K562 (cell line): ENCODE measurements at regions not wholly inside any gene's neighbourhood (a gene's known extent, or its start where the extent isn't known, plus 50 kb on each side); places are given as distances from the start of the nearest gene placed in this dataset.

Experiments used
- ATAC-seq: fragments of 200-7000 bp; cut with Tn5 transposase; 3 replicates; pipeline ENCODE4 v1.9.1; 2020; ENCODE audit warnings: moderate library complexity
- BruUV-seq: library from RNA; stranded (reverse); fragments of 400-500 nt; replicated peaks from 2 replicates; lab custom pipeline; 2021; lab: Mats Ljungman, UMichigan
- CTCF ChIA-PET: fragments of 300-600 bp; formaldehyde crosslinking; extraction: SDS; loops from one replicate; lab custom pipeline; 2021; ENCODE audit warnings: low intra/inter-chr PET ratio; lab: Yijun Ruan, JAX
- POLR2A ChIA-PET: fragments of 300-600, 350-650 bp; sonication (Branson Sonifier 250); formaldehyde crosslinking; extraction: SDS; loops from one replicate; lab custom pipeline; 2021; ENCODE audit warnings: antibody characterized with exemption, inconsistent platforms; lab: Yijun Ruan, JAX
- DNase-seq, 4 experiments: peaks; one replicate each; pipeline versions ENCODE4 v3.0.0 to v3.0.0-alpha.2; 2011 to 2018; ENCODE audit warnings: low spot score in 3 of 4, mixed read lengths in 3 of 4; ENCODE audit errors: extremely low read depth in 1 of 4
- FAIRE-seq: peaks from 2 replicates; lab custom pipeline; 2011; peaks lifted over from hg19 to GRCh38; lab: Jason Lieb, UNC
- H2AFZ ChIP-seq: 2 replicates; pipeline ENCODE4 v1.6.0; 2011; ENCODE audit warnings: low read depth, low read length, control low read depth, inconsistent platforms
- H3K27ac ChIP-seq: fragments of 200-600 bp; 3 replicates; pipeline ENCODE4 v1.8.0; 2011; ENCODE audit warnings: low read depth, mild to moderate bottlenecking, control low read depth, inconsistent platforms, low read length, moderate library complexity, mixed read lengths; ENCODE audit errors: extremely low read depth
- H3K27me3 ChIP-seq, 2 experiments: fragments of 300-600 bp in 1 of 2; 2 replicates in 1 of 2; 3 replicates in 1 of 2; pipeline versions ENCODE4 v1.6.0 to v1.8.0; 2011; ENCODE audit warnings: inconsistent platforms in 2 of 2, low read length in 2 of 2, mild to moderate bottlenecking in 1 of 2, mixed read lengths in 1 of 2, moderate library complexity in 1 of 2; ENCODE audit not compliant: control insufficient read depth in 2 of 2, insufficient read depth in 2 of 2
- H3K36me3 ChIP-seq: fragments of 300-600 bp; 3 replicates; pipeline ENCODE4 v1.8.0; 2011; ENCODE audit warnings: mild to moderate bottlenecking, low read length, inconsistent platforms; ENCODE audit not compliant: control insufficient read depth, insufficient read depth
- H3K4me1 ChIP-seq, 2 experiments: fragments of 200-600 bp in 1 of 2; replicated peaks in 1 of 2; 2 replicates in 1 of 2; 3 replicates in 1 of 2; pipeline versions ENCODE4 v1.5.1 to v1.8.0; 2011; ENCODE audit warnings: inconsistent platforms in 2 of 2, low read length in 2 of 2, mild to moderate bottlenecking in 1 of 2, mixed read lengths in 1 of 2, moderate library complexity in 1 of 2; ENCODE audit not compliant: control insufficient read depth in 2 of 2, insufficient read depth in 2 of 2
- H3K4me2 ChIP-seq: 2 replicates; pipeline ENCODE4 v1.6.1; 2011; ENCODE audit warnings: low read length, control low read depth, inconsistent platforms, mixed read lengths; ENCODE audit not compliant: insufficient read depth
- H3K4me3 ChIP-seq: fragments of 200-600 bp; sonication (generic), shearing (Covaris generic); 2 replicates; pipeline ENCODE4 v1.5.1; 2016; ENCODE audit warnings: control low read depth, inconsistent platforms
- H3K79me2 ChIP-seq: fragments of 200-600 bp; 3 replicates; pipeline ENCODE4 v1.8.0; 2011; ENCODE audit warnings: low read length, inconsistent platforms; ENCODE audit not compliant: control insufficient read depth, insufficient read depth
- H3K9ac ChIP-seq, 2 experiments: 2 replicates each; pipeline versions ENCODE4 v1.6.0 to v1.6.1; 2011; ENCODE audit warnings: low read depth in 2 of 2, low read length in 2 of 2, control low read depth in 1 of 2, inconsistent platforms in 1 of 2, mild to moderate bottlenecking in 1 of 2, mixed read lengths in 1 of 2; ENCODE audit not compliant: insufficient read depth in 1 of 2
- H3K9me1 ChIP-seq: one replicate; pipeline ENCODE4 v1.6.0; 2011; ENCODE audit warnings: inconsistent platforms, mild to moderate bottlenecking, low read length, moderate library complexity; ENCODE audit not compliant: control insufficient read depth, insufficient read depth
- H3K9me3 ChIP-seq: replicated peaks from 2 replicates; pipeline ENCODE4 v1.5.1; 2011; ENCODE audit warnings: low read depth, low read length, inconsistent platforms; ENCODE audit not compliant: control insufficient read depth, insufficient read depth
- H4K20me1 ChIP-seq: replicated peaks from 2 replicates; pipeline ENCODE4 v1.6.1; 2011; ENCODE audit warnings: low read length, inconsistent platforms, mixed read lengths; ENCODE audit not compliant: control insufficient read depth, insufficient read depth
- ARNT ChIP-seq, 2 experiments: fragments of 450-650 bp; IDR thresholded peaks; 2 replicates each; pipeline ENCODE4 v1.6.1; 2016; ENCODE audit warnings: mild to moderate bottlenecking in 1 of 2
- ASH1L ChIP-seq: fragments of 450-650 bp; IDR thresholded peaks from 2 replicates; pipeline ENCODE4 v1.6.1; 2018; ENCODE audit warnings: borderline replicate concordance, mild to moderate bottlenecking, low read depth; ENCODE audit not compliant: partially characterized antibody
- CBX5 ChIP-seq: IDR thresholded peaks from 2 replicates; pipeline ENCODE4 v1.6.1; 2014; ENCODE audit warnings: low read depth, borderline replicate concordance
- FOXJ3 ChIP-seq: sonication (generic); formaldehyde crosslinking; IDR thresholded peaks from 2 replicates; pipeline ENCODE4 v1.4.0; 2020; ENCODE audit warnings: mild to moderate bottlenecking, missing genetic modification reagents
- GATAD2A ChIP-seq: fragments of 450-650 bp; IDR thresholded peaks from 2 replicates; pipeline ENCODE4 v1.6.1; 2017
- KAT7 ChIP-seq: sonication (generic); formaldehyde crosslinking; IDR thresholded peaks from 2 replicates; pipeline ENCODE4 v1.8.0; 2022; ENCODE audit warnings: missing genetic modification reagents, mild to moderate bottlenecking, borderline replicate concordance
- MEF2D ChIP-seq: conservative IDR thresholded peaks from 2 replicates; pipeline ENCODE4 v1.6.1; 2016; ENCODE audit warnings: low read depth, missing genetic modification characterization, missing compliant biosample characterization
- RFX5 ChIP-seq: IDR thresholded peaks from 2 replicates; pipeline ENCODE4 v1.6.1; 2011; ENCODE audit warnings: low read depth, mild to moderate bottlenecking, improper control_type of control experiment, low read length
- SRSF9 ChIP-seq: fragments of 200-400 bp; formaldehyde crosslinking; IDR thresholded peaks from 2 replicates; pipeline ENCODE4 v1.6.1; 2017; ENCODE audit warnings: low read depth, low read length, borderline replicate concordance
- ZBTB17 ChIP-seq: fragments of 450-650 bp; formaldehyde crosslinking; IDR thresholded peaks from 2 replicates; pipeline ENCODE4 v1.4.0; 2020; ENCODE audit warnings: mild to moderate bottlenecking
- ZFPM2 ChIP-seq: fragments of 250-450 bp; sonication (Bioruptor Pico); IDR thresholded peaks from 2 replicates; pipeline ENCODE4 v1.5.1; 2022; ENCODE audit warnings: mild to moderate bottlenecking
- ZFX ChIP-seq: sonication (generic); formaldehyde crosslinking; IDR thresholded peaks from 2 replicates; pipeline ENCODE4 v1.8.0; 2022; ENCODE audit warnings: mild to moderate bottlenecking, missing genetic modification reagents, moderate library complexity
- ZNF583 ChIP-seq: fragments of 250-450 bp; sonication (Bioruptor Pico); IDR thresholded peaks from 2 replicates; pipeline ENCODE4 v1.4.0; 2020
- WGBS: fragments of 100-300 bp; shearing (Covaris generic); methylation state at CpG from one replicate; pipeline ENCODE4 v1.1.6; 2016; ENCODE audit warnings: low coverage, mixed read lengths; ENCODE audit not compliant: insufficient coverage; ENCODE audit errors: missing lambda C conversion rate; 5-methylcytosine and 5-hydroxymethylcytosine counted together
- in situ Hi-C: fragments of 300-500 bp; cut with MboI; formaldehyde crosslinking; loops from 4 replicates; pipeline ENCODE4 v1.15.0; 2018; ENCODE audit warnings: inconsistent platforms, mixed read lengths
- intact Hi-C: fragments of 100-400 bp; cut with micrococcal nuclease; formaldehyde crosslinking; loops from 2 replicates; pipeline ENCODE4 v1.14.2; 2022
- TF ChIP-seq, protein P1 (sequence below), 2 experiments: fragments of 450-650 bp in 1 of 2; sonication (generic) in 1 of 2; formaldehyde crosslinking; conservative IDR thresholded peaks; 2 replicates each; pipeline versions ENCODE4 v1.4.0 to v1.8.1; 2020 to 2022; ENCODE audit warnings: mild to moderate bottlenecking in 1 of 2, missing genetic modification reagents in 1 of 2
- TF ChIP-seq, protein P2 (sequence below): fragments of 200-400 bp; formaldehyde crosslinking; IDR thresholded peaks from 2 replicates; pipeline ENCODE4 v1.6.1; 2017; ENCODE audit warnings: mild to moderate bottlenecking, low read depth, low read length, moderate library complexity
- TF ChIP-seq, protein P3 (sequence below): sonication (generic); formaldehyde crosslinking; IDR thresholded peaks from 2 replicates; pipeline ENCODE4 v1.8.0; 2023; ENCODE audit warnings: mild to moderate bottlenecking, missing genetic modification reagents
- TF ChIP-seq, protein P4 (sequence below): sonication (generic); formaldehyde crosslinking; IDR thresholded peaks from 2 replicates; pipeline ENCODE4 v1.8.1; 2023; ENCODE audit warnings: mild to moderate bottlenecking, missing genetic modification reagents, moderate library complexity

DNA sequence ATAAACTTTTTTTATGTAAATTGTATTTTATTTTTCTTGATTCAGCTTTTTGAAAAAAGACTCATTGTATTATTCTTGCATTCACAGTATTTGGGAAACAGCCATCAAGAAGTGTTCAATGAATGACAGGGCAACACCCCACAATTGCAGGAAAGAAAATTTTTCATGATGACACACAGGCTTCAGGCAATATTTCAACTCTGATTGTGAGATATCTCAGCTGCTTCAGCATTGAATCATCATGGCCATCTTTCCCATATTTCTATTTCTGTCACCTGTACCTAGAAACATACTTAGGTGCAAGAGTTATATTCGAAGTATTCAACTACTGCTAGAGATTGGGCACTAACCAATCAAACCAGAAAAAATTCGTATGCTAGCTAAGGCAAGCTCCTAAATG is 446.0 kb downstream of the ISL1 start:
- Histone ChIP-seq H4K20me1 (no peaks in the 10 kb centered on the region), H3K4me3 (no peak overlapping the region)
- TF ChIP-seq ZFPM2 (CRISPR knock-in tag) (no peak), KAT7 (CRISPR knock-in tag) (no peak), GATAD2A (no peak), ZNF583 (CRISPR knock-in tag) (no peak), FOXJ3 (CRISPR knock-in tag) (no peak), SRSF9 (no peak), ASH1L (no peak), MEF2D (no peak), ARNT (IDR thresholded peaks at IDR 0.05) (no peak), ZFX (CRISPR knock-in tag) (no peak), CBX5 (no peak), RFX5 (no peak), ZBTB17 (CRISPR knock-in tag) (no peak)
- TF ChIP-seq, protein P1, sequence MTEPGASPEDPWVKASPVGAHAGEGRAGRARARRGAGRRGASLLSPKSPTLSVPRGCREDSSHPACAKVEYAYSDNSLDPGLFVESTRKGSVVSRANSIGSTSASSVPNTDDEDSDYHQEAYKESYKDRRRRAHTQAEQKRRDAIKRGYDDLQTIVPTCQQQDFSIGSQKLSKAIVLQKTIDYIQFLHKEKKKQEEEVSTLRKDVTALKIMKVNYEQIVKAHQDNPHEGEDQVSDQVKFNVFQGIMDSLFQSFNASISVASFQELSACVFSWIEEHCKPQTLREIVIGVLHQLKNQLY (CRISPR knock-in tag; conservative IDR thresholded peaks at IDR 0.05), result no peak
- TF ChIP-seq, protein P2, sequence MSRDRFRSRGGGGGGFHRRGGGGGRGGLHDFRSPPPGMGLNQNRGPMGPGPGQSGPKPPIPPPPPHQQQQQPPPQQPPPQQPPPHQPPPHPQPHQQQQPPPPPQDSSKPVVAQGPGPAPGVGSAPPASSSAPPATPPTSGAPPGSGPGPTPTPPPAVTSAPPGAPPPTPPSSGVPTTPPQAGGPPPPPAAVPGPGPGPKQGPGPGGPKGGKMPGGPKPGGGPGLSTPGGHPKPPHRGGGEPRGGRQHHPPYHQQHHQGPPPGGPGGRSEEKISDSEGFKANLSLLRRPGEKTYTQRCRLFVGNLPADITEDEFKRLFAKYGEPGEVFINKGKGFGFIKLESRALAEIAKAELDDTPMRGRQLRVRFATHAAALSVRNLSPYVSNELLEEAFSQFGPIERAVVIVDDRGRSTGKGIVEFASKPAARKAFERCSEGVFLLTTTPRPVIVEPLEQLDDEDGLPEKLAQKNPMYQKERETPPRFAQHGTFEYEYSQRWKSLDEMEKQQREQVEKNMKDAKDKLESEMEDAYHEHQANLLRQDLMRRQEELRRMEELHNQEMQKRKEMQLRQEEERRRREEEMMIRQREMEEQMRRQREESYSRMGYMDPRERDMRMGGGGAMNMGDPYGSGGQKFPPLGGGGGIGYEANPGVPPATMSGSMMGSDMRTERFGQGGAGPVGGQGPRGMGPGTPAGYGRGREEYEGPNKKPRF, result no peak
- TF ChIP-seq, protein P3, sequence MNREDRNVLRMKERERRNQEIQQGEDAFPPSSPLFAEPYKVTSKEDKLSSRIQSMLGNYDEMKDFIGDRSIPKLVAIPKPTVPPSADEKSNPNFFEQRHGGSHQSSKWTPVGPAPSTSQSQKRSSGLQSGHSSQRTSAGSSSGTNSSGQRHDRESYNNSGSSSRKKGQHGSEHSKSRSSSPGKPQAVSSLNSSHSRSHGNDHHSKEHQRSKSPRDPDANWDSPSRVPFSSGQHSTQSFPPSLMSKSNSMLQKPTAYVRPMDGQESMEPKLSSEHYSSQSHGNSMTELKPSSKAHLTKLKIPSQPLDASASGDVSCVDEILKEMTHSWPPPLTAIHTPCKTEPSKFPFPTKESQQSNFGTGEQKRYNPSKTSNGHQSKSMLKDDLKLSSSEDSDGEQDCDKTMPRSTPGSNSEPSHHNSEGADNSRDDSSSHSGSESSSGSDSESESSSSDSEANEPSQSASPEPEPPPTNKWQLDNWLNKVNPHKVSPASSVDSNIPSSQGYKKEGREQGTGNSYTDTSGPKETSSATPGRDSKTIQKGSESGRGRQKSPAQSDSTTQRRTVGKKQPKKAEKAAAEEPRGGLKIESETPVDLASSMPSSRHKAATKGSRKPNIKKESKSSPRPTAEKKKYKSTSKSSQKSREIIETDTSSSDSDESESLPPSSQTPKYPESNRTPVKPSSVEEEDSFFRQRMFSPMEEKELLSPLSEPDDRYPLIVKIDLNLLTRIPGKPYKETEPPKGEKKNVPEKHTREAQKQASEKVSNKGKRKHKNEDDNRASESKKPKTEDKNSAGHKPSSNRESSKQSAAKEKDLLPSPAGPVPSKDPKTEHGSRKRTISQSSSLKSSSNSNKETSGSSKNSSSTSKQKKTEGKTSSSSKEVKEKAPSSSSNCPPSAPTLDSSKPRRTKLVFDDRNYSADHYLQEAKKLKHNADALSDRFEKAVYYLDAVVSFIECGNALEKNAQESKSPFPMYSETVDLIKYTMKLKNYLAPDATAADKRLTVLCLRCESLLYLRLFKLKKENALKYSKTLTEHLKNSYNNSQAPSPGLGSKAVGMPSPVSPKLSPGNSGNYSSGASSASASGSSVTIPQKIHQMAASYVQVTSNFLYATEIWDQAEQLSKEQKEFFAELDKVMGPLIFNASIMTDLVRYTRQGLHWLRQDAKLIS (CRISPR knock-in tag), result no peak
- TF ChIP-seq, protein P4, sequence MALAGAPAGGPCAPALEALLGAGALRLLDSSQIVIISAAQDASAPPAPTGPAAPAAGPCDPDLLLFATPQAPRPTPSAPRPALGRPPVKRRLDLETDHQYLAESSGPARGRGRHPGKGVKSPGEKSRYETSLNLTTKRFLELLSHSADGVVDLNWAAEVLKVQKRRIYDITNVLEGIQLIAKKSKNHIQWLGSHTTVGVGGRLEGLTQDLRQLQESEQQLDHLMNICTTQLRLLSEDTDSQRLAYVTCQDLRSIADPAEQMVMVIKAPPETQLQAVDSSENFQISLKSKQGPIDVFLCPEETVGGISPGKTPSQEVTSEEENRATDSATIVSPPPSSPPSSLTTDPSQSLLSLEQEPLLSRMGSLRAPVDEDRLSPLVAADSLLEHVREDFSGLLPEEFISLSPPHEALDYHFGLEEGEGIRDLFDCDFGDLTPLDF, result no peak
- TF ChIP-seq, all 486 proteins: peak for 0
- 3% methylated on average over 2 of the region's 2 CpGs for WGBS
- Histone ChIP-seq H3K27me3 (no peaks in the 10 kb centered on the region), H2AFZ (no peak overlapping the region), H3K79me2 (no peaks in the 10 kb centered on the region), H3K27ac (no peak overlapping the region), H3K9me1 (no peaks in the 10 kb centered on the region), H3K9me3 (no peaks in the 10 kb centered on the region), H3K4me1 (no peaks in the 10 kb centered on the region), H3K4me2 (no peak overlapping the region), H3K9ac (no peak overlapping the region), H3K36me3 (no peaks in the 10 kb centered on the region)
- ChIA-PET POLR2A (no interaction called here), CTCF (no interaction called here)
- in situ Hi-C loops, result no loop called here
- no TSS peak for BruUV-seq
- intact Hi-C loops, result no loop called here
- ATAC-seq (no peak), FAIRE-seq (no peak), DNase-seq (no peak)
